Adrenal gland (tissue), 9 donors: ENCODE measurements at regions not wholly inside any gene's neighbourhood (a gene's known extent, or its start where the extent isn't known, plus 50 kb on each side); places are given as distances from the start of the nearest gene placed in this dataset.

ENCODE experiments used
- DNase-seq, 7 donors: peaks; one replicate each; pipeline ENCODE4 v3.0.0-alpha.2; 2019 to 2020
- H3K27ac ChIP-seq, 5 donors: fragments of 200-600 bp; sonication (generic) in 4 of 5; 1 replicate in 3 of 5; 2 replicates in 2 of 5; pipeline versions ENCODE4 v1.5.1 to v1.8.0; 2016 to 2020; ENCODE audit warnings: mild to moderate bottlenecking in 1 of 5
- H3K27me3 ChIP-seq: fragments of 200-600 bp; 2 replicates; pipeline ENCODE4 v1.8.0; 2021
- H3K36me3 ChIP-seq, 2 donors: fragments of 200-600 bp; replicated peaks in 1 of 2; 1 replicate in 1 of 2; 2 replicates in 1 of 2; pipeline versions ENCODE4 v1.5.1 to v1.8.0; 2018 to 2022
- H3K4me1 ChIP-seq, 2 donors: fragments of 200-600 bp; replicated peaks in 1 of 2; 1 replicate in 1 of 2; 2 replicates in 1 of 2; pipeline versions ENCODE4 v1.5.1 to v1.8.0; 2018 to 2021
- H3K4me3 ChIP-seq, 4 donors: fragments of 200-600 bp; sonication (generic) in 3 of 4; one replicate each; pipeline ENCODE4 v1.5.1; 2016 to 2018
- H3K9me3 ChIP-seq, 3 donors: fragments of 200-600 bp; sonication (generic) in 1 of 3; replicated peaks in 1 of 3; 1 replicate in 2 of 3; 2 replicates in 1 of 3; pipeline versions ENCODE4 v1.5.1 to v1.8.0; 2016 to 2021
- POLR2A ChIP-seq, 2 donors: fragments of 450-650 bp; IDR thresholded peaks; one replicate each; pipeline ENCODE4 v1.6.1; 2017; ENCODE audit warnings: antibody characterized with exemption in 2 of 2, mild to moderate bottlenecking in 2 of 2, moderate library complexity in 1 of 2
- WGBS, 4 donors: extraction: QIAGEN DNeasy Blood & Tissue Kit in 2 of 4; methylation state at CpG; one replicate each; pipeline versions ENCODE4 v1.1.5 to v1.1.7; 2013 to 2017; 5-methylcytosine and 5-hydroxymethylcytosine counted together
- intact Hi-C, 2 donors: fragments of 100-400 bp; cut with DNase I; formaldehyde crosslinking; loops; one replicate each; pipeline versions ENCODE4 v1.14.1 to v1.15.0; 2022 to 2023
- TF ChIP-seq, protein P1 (sequence below), 6 experiments: fragments of 450-650 bp in 4 of 6; fragments of 200-600 bp in 2 of 6; sonication (generic) in 1 of 6; IDR thresholded peaks; 1 replicate in 5 of 6; 2 replicates in 1 of 6; pipeline versions ENCODE4 v1.5.1 to v1.8.0; 2016 to 2021; ENCODE audit warnings: antibody characterized with exemption in 6 of 6, mild to moderate bottlenecking in 2 of 6, moderate library complexity in 1 of 6
- donor health status: healthy with polysubstance abuse.
- donor health status: Bipolar disorder and iron deficiency.
- donor health status: DM: yes; HTN: yes; CAD: no.
- donor health status: DM: no; HTN: no; CAD: no.
- donor health status: DM: no; HTN: no; CAD: no.

DNA sequence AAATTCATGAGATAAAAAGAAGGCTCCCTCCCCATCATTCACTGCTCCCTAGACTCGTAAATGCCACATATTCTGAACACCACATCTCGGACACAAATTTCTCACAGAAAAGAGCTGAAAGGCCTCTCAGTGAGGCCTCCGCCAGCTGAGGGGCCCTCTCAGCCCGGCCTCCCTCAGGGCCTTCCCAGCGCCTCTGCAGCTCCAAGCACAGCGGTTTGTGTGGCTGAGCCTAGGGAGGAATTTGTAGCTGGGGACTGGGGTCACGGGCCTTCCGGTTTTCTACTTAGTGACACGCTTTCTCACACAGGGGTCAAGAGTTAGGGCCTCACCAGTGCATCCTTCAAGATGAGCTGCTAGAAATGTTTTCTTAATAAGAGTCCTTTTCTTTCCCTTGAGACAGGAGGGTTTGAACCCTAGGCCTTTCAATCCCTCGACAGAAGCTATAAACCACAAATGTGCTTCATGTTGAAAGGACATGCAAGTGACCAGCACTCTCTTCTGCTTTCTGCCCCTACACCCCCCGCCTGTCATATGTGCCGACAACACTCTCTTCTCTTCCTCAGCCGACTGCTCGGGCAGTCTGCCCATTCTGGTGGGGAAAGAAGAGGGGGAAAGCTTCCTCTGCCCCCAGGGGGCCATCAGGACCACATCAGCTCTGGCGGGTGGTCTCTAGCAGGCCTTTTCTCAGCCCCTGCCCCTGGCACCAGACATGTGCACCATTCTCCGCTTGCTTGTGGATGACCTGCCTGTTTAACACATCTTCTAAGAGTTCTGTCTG lies 104.9 kb downstream of the CHIC2 start:
- Histone ChIP-seq H3K9me3 (no peaks in the 10 kb centered on the region), H3K27me3 (no peaks in the 10 kb centered on the region), H3K4me1 (no peaks in the 10 kb centered on the region), H3K4me3 (no peak overlapping the region), H3K27ac (no peak overlapping the region), H3K36me3 (no peaks in the 10 kb centered on the region)
- no peak for TF ChIP-seq POLR2A (IDR thresholded peaks at IDR 0.05)
- 82 to 90% (median 88%) methylated on average over 14 to 16 of the region's 16 CpGs for WGBS, 4 donors
- intact Hi-C loops, result no loop called here
- no peak for DNase-seq

DNA sequence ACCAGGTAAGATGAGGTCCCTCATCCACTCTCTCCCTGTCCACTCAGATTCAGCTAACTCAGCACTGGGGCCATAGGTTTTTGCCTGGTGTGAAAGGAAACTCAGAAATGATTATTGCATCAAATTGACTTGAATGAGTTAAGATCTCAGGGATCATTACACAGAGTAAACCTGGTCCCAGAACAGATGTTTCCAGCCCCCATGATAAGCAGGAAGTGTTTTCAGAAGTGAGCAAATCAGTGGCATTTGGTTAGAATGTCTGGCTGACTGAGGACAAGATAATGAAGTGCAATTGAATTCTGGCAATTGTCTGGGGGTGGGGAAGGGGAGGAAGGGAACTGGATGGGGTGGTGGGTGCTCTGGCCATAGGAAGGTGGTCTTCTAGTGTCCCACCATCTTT lies 108.0 kb downstream of the CHIC2 start:
- no peak overlapping the region for H3K4me3 ChIP-seq
- H3K9me3 ChIP-seq, result no peaks in the 10 kb centered on the region
- no peak overlapping the region for H3K27ac ChIP-seq
- no peaks in the 10 kb centered on the region for H3K27me3 ChIP-seq
- intact Hi-C loops, result no loop called here
- DNase-seq, result no peak
- TF ChIP-seq POLR2A (IDR thresholded peaks at IDR 0.05), result no peak
- TF ChIP-seq, protein P1, sequence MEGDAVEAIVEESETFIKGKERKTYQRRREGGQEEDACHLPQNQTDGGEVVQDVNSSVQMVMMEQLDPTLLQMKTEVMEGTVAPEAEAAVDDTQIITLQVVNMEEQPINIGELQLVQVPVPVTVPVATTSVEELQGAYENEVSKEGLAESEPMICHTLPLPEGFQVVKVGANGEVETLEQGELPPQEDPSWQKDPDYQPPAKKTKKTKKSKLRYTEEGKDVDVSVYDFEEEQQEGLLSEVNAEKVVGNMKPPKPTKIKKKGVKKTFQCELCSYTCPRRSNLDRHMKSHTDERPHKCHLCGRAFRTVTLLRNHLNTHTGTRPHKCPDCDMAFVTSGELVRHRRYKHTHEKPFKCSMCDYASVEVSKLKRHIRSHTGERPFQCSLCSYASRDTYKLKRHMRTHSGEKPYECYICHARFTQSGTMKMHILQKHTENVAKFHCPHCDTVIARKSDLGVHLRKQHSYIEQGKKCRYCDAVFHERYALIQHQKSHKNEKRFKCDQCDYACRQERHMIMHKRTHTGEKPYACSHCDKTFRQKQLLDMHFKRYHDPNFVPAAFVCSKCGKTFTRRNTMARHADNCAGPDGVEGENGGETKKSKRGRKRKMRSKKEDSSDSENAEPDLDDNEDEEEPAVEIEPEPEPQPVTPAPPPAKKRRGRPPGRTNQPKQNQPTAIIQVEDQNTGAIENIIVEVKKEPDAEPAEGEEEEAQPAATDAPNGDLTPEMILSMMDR (IDR thresholded peaks at IDR 0.05), result no peak
- no peaks in the 10 kb centered on the region for H3K36me3 ChIP-seq
- no peaks in the 10 kb centered on the region for H3K4me1 ChIP-seq

DNA sequence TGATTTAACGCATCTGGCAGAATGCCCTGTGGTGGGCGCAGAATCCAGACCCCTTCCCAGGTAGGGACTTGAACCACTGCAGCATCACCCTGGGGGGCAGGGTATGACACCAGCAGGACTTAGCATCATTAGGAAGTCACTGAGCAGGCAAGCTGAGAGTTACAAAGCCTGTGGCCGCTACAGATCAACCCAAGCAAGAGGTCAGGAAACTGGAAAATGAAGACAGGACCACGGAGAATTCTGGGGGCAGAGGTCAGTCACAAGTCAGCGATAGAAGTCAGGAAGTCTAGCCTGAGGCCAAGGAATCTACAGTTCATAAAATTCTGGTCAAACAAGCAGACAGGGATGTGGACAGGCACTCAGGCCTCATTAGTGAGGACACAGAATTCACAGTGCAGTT lies 108.4 kb downstream of the CHIC2 start:
- no peaks in the 10 kb centered on the region for H3K9me3 ChIP-seq
- no peak for DNase-seq
- TF ChIP-seq POLR2A (IDR thresholded peaks at IDR 0.05), result no peak
- TF ChIP-seq, protein P1 (IDR thresholded peaks at IDR 0.05), result no peak
- H3K27ac ChIP-seq, result no peak overlapping the region
- H3K36me3 ChIP-seq, result no peaks in the 10 kb centered on the region
- no peaks in the 10 kb centered on the region for H3K4me1 ChIP-seq
- no peaks in the 10 kb centered on the region for H3K27me3 ChIP-seq
- no peak overlapping the region for H3K4me3 ChIP-seq
- intact Hi-C loops, result no loop called here
- WGBS, 4 donors, result 62 to 87% (median 74%) methylated on average over 5 of the region's 5 CpGs

DNA sequence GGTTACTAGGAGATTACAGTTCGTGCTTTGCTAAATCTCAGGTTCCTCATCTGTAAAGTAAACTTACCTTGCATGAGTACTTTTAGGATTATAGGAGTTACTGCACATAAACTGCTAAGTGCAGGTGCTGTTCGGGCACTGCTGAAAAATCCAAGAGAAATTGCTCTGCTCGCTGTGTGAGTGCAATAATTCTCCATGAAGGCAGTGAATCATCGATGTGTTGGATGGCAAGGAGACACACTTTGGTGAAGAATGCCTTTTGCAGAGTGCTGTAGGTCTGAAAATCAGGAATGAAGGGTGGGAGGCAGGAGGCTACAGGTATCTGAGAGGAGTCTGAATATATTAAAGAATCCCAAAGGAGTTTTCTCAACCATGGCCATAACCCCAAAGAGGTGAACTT lies 113.0 kb downstream of the CHIC2 start:
- intact Hi-C loops, result no loop called here
- no peaks in the 10 kb centered on the region for H3K27me3 ChIP-seq
- no peak overlapping the region for H3K27ac ChIP-seq
- no peak overlapping the region for H3K4me3 ChIP-seq
- WGBS, 4 donors, result 75 to 86% (median 78%) methylated on average over 4 of the region's 4 CpGs
- no peak for DNase-seq
- TF ChIP-seq, protein P1 (IDR thresholded peaks at IDR 0.05), result no peak
- no peak for TF ChIP-seq POLR2A (IDR thresholded peaks at IDR 0.05)
- no peaks in the 10 kb centered on the region for H3K36me3 ChIP-seq
- H3K9me3 ChIP-seq, result no peaks in the 10 kb centered on the region
- no peaks in the 10 kb centered on the region for H3K4me1 ChIP-seq
